HCT116 (cell line): ENCODE measurements at regions not wholly inside any gene's neighbourhood (a gene's known extent, or its start where the extent isn't known, plus 50 kb on each side); places are given as distances from the start of the nearest gene placed in this dataset.

Source experiments
- ATAC-seq: fragments of 200-7000 bp; cut with Tn5 transposase; 2 replicates; pipeline ENCODE4 v1.9.1; 2020; ENCODE audit warnings: mild to moderate bottlenecking, moderate library complexity
- BruUV-seq: library from RNA; stranded (reverse); fragments of 400-500 nt; replicated peaks from 2 replicates; lab custom pipeline; 2021; lab: Mats Ljungman, UMichigan
- CTCF ChIA-PET: fragments of 300-600 bp; sonication (Branson Sonifier 250); formaldehyde crosslinking; loops from one replicate; lab custom pipeline; 2021; ENCODE audit warnings: antibody characterized with exemption; lab: Charles Lee
- POLR2A ChIA-PET: fragments of 300-600, 350-600 bp; sonication (Branson Sonifier 250); formaldehyde crosslinking; loops from one replicate; lab custom pipeline; 2021; ENCODE audit warnings: antibody characterized with exemption; lab: Charles Lee
- RAD21 ChIA-PET, 2 experiments: fragments of 300-600 bp; sonication (Branson Sonifier 250); formaldehyde crosslinking; loops; one replicate each; lab custom pipeline; 2023; ENCODE audit warnings: low total read pairs in 2 of 2; ENCODE audit not compliant: uncharacterized antibody in 2 of 2, unreplicated experiment in 2 of 2, low non-redundant PET in 1 of 2; lab: Charles Lee
- DNase-seq: peaks from one replicate; pipeline ENCODE4 v3.0.0-alpha.2; 2010; ENCODE audit warnings: low read depth, low spot score
- H2AFZ ChIP-seq: fragments of 200-600 bp; shearing (Covaris generic), sonication (generic); 2 replicates; pipeline ENCODE4 v1.6.1; 2017; ENCODE audit warnings: low read depth, mixed run types, mixed read lengths, antibody characterized with exemption, low read length; ENCODE audit not compliant: poor library complexity, severe bottlenecking
- H3K27ac ChIP-seq: 2 replicates; pipeline ENCODE4 v1.5.1; 2012; ENCODE audit warnings: low read depth, low read length
- H3K27me3 ChIP-seq: fragments of 200-600 bp; sonication (generic); 2 replicates; pipeline ENCODE4 v1.6.1; 2016; ENCODE audit warnings: mixed run types, low read length, mixed read lengths; ENCODE audit not compliant: insufficient read depth
- H3K36me3 ChIP-seq, 2 experiments: fragments of 200-500 bp in 1 of 2; fragments of 200-600 bp in 1 of 2; sonication (Bioruptor generic) in 1 of 2; sonication (generic) in 1 of 2; 2 replicates each; pipeline versions ENCODE4 v1.5.1 to v1.6.1; 2014 to 2016; ENCODE audit warnings: low read length in 2 of 2, inconsistent platforms in 1 of 2, mixed read lengths in 1 of 2, mixed run types in 1 of 2; ENCODE audit not compliant: insufficient read depth in 2 of 2, control insufficient read depth in 1 of 2
- H3K4me1 ChIP-seq, 2 experiments: fragments of 200-600 bp in 1 of 2; sonication (generic) in 1 of 2; 2 replicates each; pipeline versions ENCODE4 v1.5.1 to v1.6.1; 2012 to 2017; ENCODE audit warnings: low read length in 2 of 2, inconsistent platforms in 1 of 2, mild to moderate bottlenecking in 1 of 2, mixed read lengths in 1 of 2, mixed run types in 1 of 2, moderate library complexity in 1 of 2; ENCODE audit not compliant: insufficient read depth in 2 of 2, control insufficient read depth in 1 of 2
- H3K4me2 ChIP-seq: fragments of 200-600 bp; sonication (generic); 2 replicates; pipeline ENCODE4 v1.6.1; 2017; ENCODE audit warnings: mixed run types, low read length, mixed read lengths
- H3K4me3 ChIP-seq, 2 experiments: fragments of 200-600 bp in 1 of 2; sonication (generic) in 1 of 2; replicated peaks in 1 of 2; 2 replicates each; pipeline ENCODE4 v1.5.1; 2011 to 2016; ENCODE audit warnings: low read length in 2 of 2, control low read depth in 1 of 2, low read depth in 1 of 2, mild to moderate bottlenecking in 1 of 2, mixed read lengths in 1 of 2, mixed run types in 1 of 2
- H3K79me2 ChIP-seq: fragments of 200-600 bp; sonication (generic); 2 replicates; pipeline ENCODE4 v1.6.1; 2017; ENCODE audit warnings: mild to moderate bottlenecking, mixed run types, low read length, moderate library complexity, mixed read lengths; ENCODE audit not compliant: insufficient read depth
- H3K9ac ChIP-seq: fragments of 200-600 bp; sonication (generic); 2 replicates; pipeline ENCODE4 v1.6.1; 2016; ENCODE audit warnings: low read length, mixed read lengths
- H3K9me2 ChIP-seq: fragments of 200-600 bp; sonication (generic), shearing (Covaris generic); 2 replicates; pipeline ENCODE4 v1.6.1; 2017; ENCODE audit warnings: mixed run types, mild to moderate bottlenecking, moderate library complexity; ENCODE audit not compliant: insufficient read depth
- H3K9me3 ChIP-seq, 2 experiments: fragments of 200-500 bp in 1 of 2; fragments of 200-600 bp in 1 of 2; sonication (Bioruptor generic) in 1 of 2; sonication (generic) in 1 of 2; 2 replicates each; pipeline ENCODE4 v1.6.1; 2014 to 2017; ENCODE audit warnings: low read length in 2 of 2, mixed read lengths in 2 of 2, inconsistent platforms in 1 of 2, low read depth in 1 of 2, mild to moderate bottlenecking in 1 of 2, mixed run types in 1 of 2, moderate library complexity in 1 of 2; ENCODE audit not compliant: control insufficient read depth in 1 of 2, insufficient read depth in 1 of 2
- H4K20me1 ChIP-seq: fragments of 200-600 bp; sonication (generic), shearing (Covaris generic); 2 replicates; pipeline ENCODE4 v1.6.1; 2017; ENCODE audit warnings: mixed run types, mild to moderate bottlenecking, moderate library complexity; ENCODE audit not compliant: insufficient read depth
- JUND ChIP-seq: IDR thresholded peaks from 2 replicates; pipeline ENCODE4 v1.6.1; 2012
- POLR2A ChIP-seq: IDR thresholded peaks from 2 replicates; pipeline ENCODE4 v1.7.0; 2011; ENCODE audit warnings: borderline replicate concordance; ENCODE audit not compliant: insufficient read depth, insufficient read length; ENCODE audit errors: extremely low read depth
- POLR2AphosphoS5 ChIP-seq: IDR thresholded peaks from 2 replicates; pipeline ENCODE4 v1.6.1; 2011; ENCODE audit warnings: mild to moderate bottlenecking, low read depth, low read length, moderate library complexity
- RAD21 ChIP-seq: IDR thresholded peaks from 2 replicates; pipeline ENCODE4 v1.6.1; 2012; ENCODE audit warnings: low read depth, mild to moderate bottlenecking
- SP1 ChIP-seq: IDR thresholded peaks from 2 replicates; pipeline ENCODE4 v1.6.1; 2012; ENCODE audit warnings: low read depth
- SRF ChIP-seq: IDR thresholded peaks from 2 replicates; pipeline ENCODE4 v1.6.1; 2012; ENCODE audit warnings: low read depth
- TCF7L2 ChIP-seq: IDR thresholded peaks from 2 replicates; pipeline ENCODE4 v1.7.0; 2011; ENCODE audit warnings: borderline replicate concordance, inconsistent platforms; ENCODE audit not compliant: insufficient read depth, insufficient read length; ENCODE audit errors: extremely low read depth
- YY1 ChIP-seq: IDR thresholded peaks from 2 replicates; pipeline ENCODE4 v1.6.1; 2011; ENCODE audit warnings: low read length, low read depth, moderate library complexity, mild to moderate bottlenecking; ENCODE audit not compliant: insufficient replicate concordance; ENCODE audit errors: extremely low read depth
- intact Hi-C: fragments of 100-400 bp; cut with micrococcal nuclease; formaldehyde crosslinking; loops from 2 replicates; pipeline ENCODE4 v1.10.0; 2022
- TF ChIP-seq, protein P1 (sequence below): IDR thresholded peaks from 2 replicates; pipeline ENCODE4 v1.6.1; 2012
- TF ChIP-seq, protein P2 (sequence below), 3 experiments: fragments of 200-600 bp in 1 of 3; sonication (generic) in 1 of 3; IDR thresholded peaks in 2 of 3; conservative IDR thresholded peaks in 1 of 3; 2 replicates each; pipeline ENCODE4 v1.5.1; 2012 to 2017; ENCODE audit warnings: low read depth in 2 of 3, low read length in 2 of 3, antibody characterized with exemption in 1 of 3, borderline replicate concordance in 1 of 3, control low read depth in 1 of 3, mild to moderate bottlenecking in 1 of 3, mixed read lengths in 1 of 3, mixed run types in 1 of 3, moderate library complexity in 1 of 3; ENCODE audit not compliant: insufficient read depth in 1 of 3

DNA sequence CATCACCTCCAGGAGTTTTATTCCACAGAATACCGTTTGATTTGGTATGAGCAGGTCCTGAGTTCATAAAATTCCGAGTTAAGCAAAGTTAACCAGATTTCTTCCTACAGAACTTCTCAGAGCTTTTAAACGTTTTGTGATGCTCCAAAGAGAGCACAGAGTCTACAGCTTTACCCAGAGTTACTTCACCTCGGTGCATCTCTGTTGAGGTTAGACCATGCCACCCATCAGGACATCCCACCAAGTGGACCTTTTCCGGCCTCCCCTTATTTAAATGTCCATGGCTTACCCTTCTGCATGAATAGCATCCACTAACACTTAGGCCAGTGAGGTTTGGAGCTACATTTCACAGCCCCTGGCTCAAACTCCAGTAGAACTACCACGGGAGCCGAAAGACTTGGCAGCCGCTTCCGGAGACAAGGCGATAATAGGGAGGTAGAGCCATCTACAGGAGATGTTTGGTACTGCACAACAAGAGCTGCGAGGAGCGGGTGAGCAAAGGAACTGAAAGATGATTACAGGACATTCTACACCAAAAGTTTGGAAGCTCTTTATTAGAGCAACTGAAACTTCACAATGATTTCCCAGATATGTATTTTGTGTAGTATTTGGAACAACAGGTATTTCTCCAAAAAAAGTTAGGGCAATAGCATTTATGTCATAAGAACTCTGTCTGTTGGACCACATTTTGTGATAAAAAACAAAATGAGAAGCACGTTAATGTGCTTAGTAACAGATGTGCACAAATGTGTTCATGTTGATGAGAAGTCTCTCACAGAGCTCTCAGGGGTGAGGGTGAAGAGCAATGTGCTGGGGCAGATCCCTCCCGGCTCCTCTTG lies 174.7 kb downstream of the HERPUD2 start:
- intact Hi-C loops, result loop anchor here (1.0 to 5.0 kb wide), 2 partner anchors 95 to 448 kb away; no protein-coding TSS in a partner anchor
- Histone ChIP-seq H3K9me2 (no peaks in the 10 kb centered on the region), H3K27ac (no peak overlapping the region), H3K36me3 (no peaks in the 10 kb centered on the region), H3K27me3 (peaks cover 6% of the 10 kb centered on the region; the same call in 1 of the 2 replicates), H3K9me3 (no peaks in the 10 kb centered on the region), H3K4me3 (no peak overlapping the region; a peak in 1 of 4 replicates), H3K4me1 (no peaks in the 10 kb centered on the region), H3K79me2 (no peaks in the 10 kb centered on the region), H2AFZ (peak overlapping the region; percentile 98), H3K9ac (no peak overlapping the region), H4K20me1 (no peaks in the 10 kb centered on the region), H3K4me2 (peak overlapping the region; percentile 49)
- ChIA-PET RAD21 (interaction anchor here in 1 of 2 experiments (0.9 kb wide), 1 partner anchor 95 kb away, joined by 3 read pairs; no protein-coding TSS in a partner anchor), POLR2A (no interaction called here), CTCF (interaction anchor here (0.8 to 1.7 kb wide), 10 partner anchors 9 to 444 kb away, joined by 3 to 15 read pairs (median 4); no protein-coding TSS in a partner anchor)
- BruUV-seq, result no TSS peak
- DNase-seq (peak; percentile 58), ATAC-seq (peak; percentile 93)
- TF ChIP-seq, protein P1, sequence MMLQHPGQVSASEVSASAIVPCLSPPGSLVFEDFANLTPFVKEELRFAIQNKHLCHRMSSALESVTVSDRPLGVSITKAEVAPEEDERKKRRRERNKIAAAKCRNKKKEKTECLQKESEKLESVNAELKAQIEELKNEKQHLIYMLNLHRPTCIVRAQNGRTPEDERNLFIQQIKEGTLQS, result no peak
- TF ChIP-seq SP1, result no peak
- TF ChIP-seq, protein P2, sequence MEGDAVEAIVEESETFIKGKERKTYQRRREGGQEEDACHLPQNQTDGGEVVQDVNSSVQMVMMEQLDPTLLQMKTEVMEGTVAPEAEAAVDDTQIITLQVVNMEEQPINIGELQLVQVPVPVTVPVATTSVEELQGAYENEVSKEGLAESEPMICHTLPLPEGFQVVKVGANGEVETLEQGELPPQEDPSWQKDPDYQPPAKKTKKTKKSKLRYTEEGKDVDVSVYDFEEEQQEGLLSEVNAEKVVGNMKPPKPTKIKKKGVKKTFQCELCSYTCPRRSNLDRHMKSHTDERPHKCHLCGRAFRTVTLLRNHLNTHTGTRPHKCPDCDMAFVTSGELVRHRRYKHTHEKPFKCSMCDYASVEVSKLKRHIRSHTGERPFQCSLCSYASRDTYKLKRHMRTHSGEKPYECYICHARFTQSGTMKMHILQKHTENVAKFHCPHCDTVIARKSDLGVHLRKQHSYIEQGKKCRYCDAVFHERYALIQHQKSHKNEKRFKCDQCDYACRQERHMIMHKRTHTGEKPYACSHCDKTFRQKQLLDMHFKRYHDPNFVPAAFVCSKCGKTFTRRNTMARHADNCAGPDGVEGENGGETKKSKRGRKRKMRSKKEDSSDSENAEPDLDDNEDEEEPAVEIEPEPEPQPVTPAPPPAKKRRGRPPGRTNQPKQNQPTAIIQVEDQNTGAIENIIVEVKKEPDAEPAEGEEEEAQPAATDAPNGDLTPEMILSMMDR (IDR thresholded peaks at IDR 0.05 in 2 of 3, conservative IDR thresholded peaks at IDR 0.05 in 1 of 3; ENCODE audit: borderline replicate concordance in 1 of 3, insufficient read depth in 1 of 3, low read depth in 2 of 3, low read length in 2 of 3), result peak; percentile 72 to 88 (median 78); a peak in 5 of 6 replicates
- no peak for TF ChIP-seq SRF
- TF ChIP-seq POLR2AphosphoS5, result no peak
- no peak for TF ChIP-seq POLR2A
- TF ChIP-seq YY1, result no peak
- no peak for TF ChIP-seq TCF7L2
- TF ChIP-seq RAD21, result peak; percentile 89
- no peak for TF ChIP-seq JUND
